PFSK-1 (cell line): ENCODE measurements at regions not wholly inside any gene's neighbourhood (a gene's known extent, or its start where the extent isn't known, plus 50 kb on each side); places are given as distances from the start of the nearest gene placed in this dataset.

Experiments used
- FOXP2 ChIP-seq: optimal IDR thresholded peaks from 2 replicates; pipeline ENCODE3; 2011; ENCODE audit warnings: borderline replicate concordance, control low read depth, inconsistent platforms; ENCODE audit not compliant: insufficient read depth; ENCODE audit errors: extremely low read length, extremely low read depth
- POLR2AphosphoS5 ChIP-seq: IDR thresholded peaks from 2 replicates; pipeline ENCODE4 v1.6.1; 2012; ENCODE audit warnings: low read depth, mild to moderate bottlenecking, control low read depth, low read length, moderate library complexity
- REST ChIP-seq, 2 experiments: IDR thresholded peaks; 2 replicates each; pipeline versions ENCODE4 v1.6.1 to v1.8.0; 2011 to 2012; ENCODE audit warnings: low read depth in 2 of 2, low read length in 2 of 2, control low read depth in 1 of 2, inconsistent platforms in 1 of 2, mild to moderate bottlenecking in 1 of 2, moderate library complexity in 1 of 2; ENCODE audit not compliant: insufficient read depth in 1 of 2
- SIN3A ChIP-seq: IDR thresholded peaks from 2 replicates; pipeline ENCODE4 v1.6.1; 2012; ENCODE audit warnings: mild to moderate bottlenecking, low read length, moderate library complexity, borderline replicate concordance; ENCODE audit not compliant: insufficient read depth
- TAF1 ChIP-seq: IDR thresholded peaks from 2 replicates; pipeline ENCODE4 v1.6.1; 2012; ENCODE audit warnings: low read length, control low read depth, borderline replicate concordance; ENCODE audit not compliant: insufficient read depth

GRCh38 chr2:176648700-176649297 lies 379.6 kb downstream of the MTX2 start:
- TF ChIP-seq POLR2AphosphoS5: no peak

GRCh38 chr2:176650104-176650837 lies 381.0 kb downstream of the MTX2 start:
- TF ChIP-seq FOXP2: no peak
- no peak for TF ChIP-seq REST (IDR thresholded peaks at IDR 0.05; ENCODE audit: insufficient read depth in 1 of 2, low read depth in 2 of 2, low read length in 2 of 2)
- TF ChIP-seq POLR2AphosphoS5: no peak
- no peak for TF ChIP-seq SIN3A
- TF ChIP-seq TAF1: no peak

- TF ChIP-seq REST (IDR thresholded peaks at IDR 0.05; ENCODE audit: insufficient read depth in 1 of 2, low read depth in 2 of 2, low read length in 2 of 2) (no peak), TAF1 (no peak), FOXP2 (no peak), POLR2AphosphoS5 (no peak), SIN3A (no peak)
Measured at GRCh38 chr2:176650838-176651555, 381.8 kb downstream of the MTX2 start.

GRCh38 chr2:176652300-176653182 lies 383.3 kb downstream of the MTX2 start:
- TF ChIP-seq REST (IDR thresholded peaks at IDR 0.05; ENCODE audit: insufficient read depth in 1 of 2, low read depth in 2 of 2, low read length in 2 of 2): no peak
- TF ChIP-seq TAF1: no peak
- no peak for TF ChIP-seq FOXP2
- TF ChIP-seq SIN3A: no peak
- TF ChIP-seq POLR2AphosphoS5: no peak
